Activated T-cell treated with anti-CD3 and anti-CD28 coated beads, Interleukin-2, amount 50 U/mL, for 4 hours (primary cell): ENCODE measurements at regions not wholly inside any gene's neighbourhood (a gene's known extent, or its start where the extent isn't known, plus 50 kb on each side); places are given as distances from the start of the nearest gene placed in this dataset.

ENCODE experiments used
- ATAC-seq, 2 donors: fragments of 200-7000 bp; cut with Tn5 transposase; one replicate each; pipeline ENCODE4 v1.10.0; 2021
- DNase-seq: peaks from one replicate; pipeline ENCODE4 v3.0.0-alpha.2; 2020
- H3K27me3 Mint-ChIP-seq: one replicate; pipeline ENCODE4 v1.8.0; 2021; ENCODE audit warnings: low read depth, mixed read lengths
- H3K36me3 Mint-ChIP-seq: one replicate; pipeline ENCODE4 v1.8.0; 2022; ENCODE audit warnings: mixed read lengths; ENCODE audit not compliant: insufficient read depth
- H3K4me1 Mint-ChIP-seq: one replicate; pipeline ENCODE4 v1.8.0; 2021; ENCODE audit warnings: low read depth, mixed read lengths
- H3K4me3 Mint-ChIP-seq: one replicate; pipeline ENCODE4 v1.8.0; 2021; ENCODE audit warnings: mild to moderate bottlenecking, moderate library complexity, mixed read lengths
- H3K9me3 Mint-ChIP-seq: one replicate; pipeline ENCODE4 v1.8.0; 2021; ENCODE audit warnings: mixed read lengths

GRCh38 chr5:100232736-100233135, 302.4 kb upstream of the FAM174A start:
- no peaks in the 10 kb centered on the region for H3K36me3 Mint-ChIP-seq
- H3K4me1 Mint-ChIP-seq: no peaks in the 10 kb centered on the region
- H3K27me3 Mint-ChIP-seq: no peaks in the 10 kb centered on the region
- peaks cover 15% of the 10 kb centered on the region for H3K9me3 Mint-ChIP-seq
- no peak for ATAC-seq
- DNase-seq: no peak
- H3K4me3 Mint-ChIP-seq: no peak overlapping the region

GRCh38 chr5:100188778-100189177, 346.4 kb upstream of the FAM174A start:
- Mint-ChIP-seq H3K36me3 (no peaks in the 10 kb centered on the region), H3K9me3 (no peaks in the 10 kb centered on the region), H3K4me3 (no peak overlapping the region), H3K4me1 (no peaks in the 10 kb centered on the region), H3K27me3 (no peaks in the 10 kb centered on the region)
- ATAC-seq (no peak), DNase-seq (no peak)

GRCh38 chr5:100188339-100188738, 346.8 kb upstream of the FAM174A start:
- H3K4me1 Mint-ChIP-seq: no peaks in the 10 kb centered on the region
- H3K9me3 Mint-ChIP-seq: no peaks in the 10 kb centered on the region
- H3K36me3 Mint-ChIP-seq: no peaks in the 10 kb centered on the region
- ATAC-seq (no peak), DNase-seq (no peak)
- H3K27me3 Mint-ChIP-seq: no peaks in the 10 kb centered on the region
- H3K4me3 Mint-ChIP-seq: no peak overlapping the region

GRCh38 chr5:100186181-100186580, 349.0 kb upstream of the FAM174A start:
- Mint-ChIP-seq H3K4me1 (no peaks in the 10 kb centered on the region), H3K27me3 (no peaks in the 10 kb centered on the region), H3K4me3 (no peak overlapping the region)

GRCh38 chr5:100182402-100182801, 352.8 kb upstream of the FAM174A start:
- no peak for ATAC-seq
- no peaks in the 10 kb centered on the region for H3K36me3 Mint-ChIP-seq
- H3K4me3 Mint-ChIP-seq: no peak overlapping the region
- H3K4me1 Mint-ChIP-seq: no peaks in the 10 kb centered on the region
- no peaks in the 10 kb centered on the region for H3K9me3 Mint-ChIP-seq
- H3K27me3 Mint-ChIP-seq: no peaks in the 10 kb centered on the region
- no peak for DNase-seq

More at GRCh38 chr5:100186181-100186580, 349.0 kb upstream of the FAM174A start:
- no peak for DNase-seq
- ATAC-seq: no peak
- H3K9me3 Mint-ChIP-seq: no peaks in the 10 kb centered on the region
- no peaks in the 10 kb centered on the region for H3K36me3 Mint-ChIP-seq

- DNase-seq: no peak
- no peaks in the 10 kb centered on the region for H3K4me1 Mint-ChIP-seq
- no peaks in the 10 kb centered on the region for H3K36me3 Mint-ChIP-seq
- no peaks in the 10 kb centered on the region for H3K27me3 Mint-ChIP-seq
- H3K9me3 Mint-ChIP-seq: peaks cover 4% of the 10 kb centered on the region
- H3K4me3 Mint-ChIP-seq: no peak overlapping the region
- no peak for ATAC-seq
These were observed 359.8 kb upstream of the FAM174A start for GRCh38 chr5:100175346-100175745.

- DNase-seq: no peak
- Mint-ChIP-seq H3K9me3 (peaks cover 5% of the 10 kb centered on the region), H3K27me3 (no peaks in the 10 kb centered on the region), H3K4me3 (no peak overlapping the region), H3K36me3 (no peaks in the 10 kb centered on the region), H3K4me1 (no peaks in the 10 kb centered on the region)
- no peak for ATAC-seq
These were observed 369.9 kb upstream of the FAM174A start for GRCh38 chr5:100165309-100165708.

- Mint-ChIP-seq H3K9me3 (peaks cover 5% of the 10 kb centered on the region), H3K36me3 (no peaks in the 10 kb centered on the region), H3K4me1 (no peaks in the 10 kb centered on the region), H3K4me3 (no peak overlapping the region), H3K27me3 (no peaks in the 10 kb centered on the region)
- DNase-seq: no peak
- no peak for ATAC-seq
These were observed 373.3 kb upstream of the FAM174A start for GRCh38 chr5:100161868-100162267.

- DNase-seq (no peak), ATAC-seq (no peak)
- H3K4me3 Mint-ChIP-seq: no peak overlapping the region
- no peaks in the 10 kb centered on the region for H3K27me3 Mint-ChIP-seq
- no peaks in the 10 kb centered on the region for H3K4me1 Mint-ChIP-seq
- H3K9me3 Mint-ChIP-seq: peaks cover 4% of the 10 kb centered on the region
- H3K36me3 Mint-ChIP-seq: no peaks in the 10 kb centered on the region
These were observed 378.1 kb upstream of the FAM174A start for GRCh38 chr5:100157066-100157465.

GRCh38 chr5:100148239-100148638, 386.9 kb upstream of the FAM174A start:
- Mint-ChIP-seq H3K9me3 (no peaks in the 10 kb centered on the region), H3K36me3 (no peaks in the 10 kb centered on the region), H3K4me3 (no peak overlapping the region), H3K4me1 (no peaks in the 10 kb centered on the region), H3K27me3 (no peaks in the 10 kb centered on the region)
- ATAC-seq (no peak), DNase-seq (no peak)

- Mint-ChIP-seq H3K4me3 (no peak overlapping the region), H3K27me3 (no peaks in the 10 kb centered on the region), H3K9me3 (no peaks in the 10 kb centered on the region), H3K36me3 (no peaks in the 10 kb centered on the region), H3K4me1 (no peaks in the 10 kb centered on the region)
- no peak for DNase-seq
- ATAC-seq: no peak
These were observed 392.6 kb upstream of the FAM174A start for GRCh38 chr5:100142607-100143006.

- Mint-ChIP-seq H3K4me1 (no peaks in the 10 kb centered on the region), H3K36me3 (no peaks in the 10 kb centered on the region), H3K4me3 (no peak overlapping the region), H3K9me3 (no peaks in the 10 kb centered on the region), H3K27me3 (no peaks in the 10 kb centered on the region)
- no peak for ATAC-seq
- DNase-seq: no peak
These were observed 404.0 kb upstream of the FAM174A start for GRCh38 chr5:100131161-100131560.

GRCh38 chr5:100130307-100130706, 404.9 kb upstream of the FAM174A start:
- Mint-ChIP-seq H3K36me3 (no peaks in the 10 kb centered on the region), H3K9me3 (no peaks in the 10 kb centered on the region), H3K27me3 (no peaks in the 10 kb centered on the region), H3K4me3 (no peak overlapping the region), H3K4me1 (no peaks in the 10 kb centered on the region)
- no peak for ATAC-seq
- DNase-seq: no peak

GRCh38 chr5:100119903-100120302, 415.3 kb upstream of the FAM174A start:
- peaks cover 6% of the 10 kb centered on the region for H3K9me3 Mint-ChIP-seq
- H3K36me3 Mint-ChIP-seq: no peaks in the 10 kb centered on the region
- no peaks in the 10 kb centered on the region for H3K27me3 Mint-ChIP-seq
- DNase-seq (no peak), ATAC-seq (no peak)
- H3K4me3 Mint-ChIP-seq: no peak overlapping the region
- no peaks in the 10 kb centered on the region for H3K4me1 Mint-ChIP-seq

GRCh38 chr5:100110497-100110896, 424.7 kb upstream of the FAM174A start:
- Mint-ChIP-seq H3K4me1 (no peaks in the 10 kb centered on the region), H3K4me3 (no peak overlapping the region), H3K36me3 (no peaks in the 10 kb centered on the region), H3K9me3 (peaks cover 28% of the 10 kb centered on the region), H3K27me3 (no peaks in the 10 kb centered on the region)
- ATAC-seq (no peak), DNase-seq (no peak)

GRCh38 chr5:100108883-100109282, 426.3 kb upstream of the FAM174A start:
- H3K4me1 Mint-ChIP-seq: no peaks in the 10 kb centered on the region
- H3K27me3 Mint-ChIP-seq: no peaks in the 10 kb centered on the region
- no peak for DNase-seq
- H3K36me3 Mint-ChIP-seq: no peaks in the 10 kb centered on the region
- H3K9me3 Mint-ChIP-seq: peaks cover 28% of the 10 kb centered on the region
- ATAC-seq: no peak
- no peak overlapping the region for H3K4me3 Mint-ChIP-seq
